ENCODE measurements at regions not wholly inside any gene's neighbourhood (a gene's known extent, or its start where the extent isn't known, plus 50 kb on each side); places are given as distances from the start of the nearest gene placed in this dataset.
A peak's percentile ranks its signal among the peaks of the same experiment; 100 is the strongest.

DNA sequence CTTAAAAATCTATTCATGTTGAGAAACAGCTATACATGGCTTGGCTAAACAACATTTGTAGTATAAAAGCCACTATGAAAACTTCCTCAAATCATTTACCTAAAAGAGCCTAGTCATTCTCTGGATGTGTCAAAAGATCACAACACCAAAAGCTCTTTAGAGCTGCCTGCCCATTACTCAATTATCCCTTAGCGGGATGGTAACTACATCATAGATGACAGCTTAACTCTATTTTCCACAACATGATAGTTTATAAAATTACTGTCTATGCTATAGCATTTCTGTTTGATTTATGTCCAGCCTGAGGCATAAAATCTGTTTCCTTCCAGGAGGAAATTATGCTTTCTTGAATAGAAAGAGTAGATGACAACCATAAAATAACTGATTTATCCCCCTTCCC lies 777.6 kb upstream of the HS3ST5 start:
- no peaks in the 10 kb centered on the region for H3K36me3 Mint-ChIP-seq (ENCODE audit: low read depth)
- no peak for DNase-seq
- H3K27me3 Mint-ChIP-seq (ENCODE audit: low read depth, poor library complexity), result no peaks in the 10 kb centered on the region
- no peak overlapping the region for H3K4me3 Mint-ChIP-seq
- no peaks in the 10 kb centered on the region for H3K4me1 Mint-ChIP-seq
- H3K27ac Mint-ChIP-seq, result no peak overlapping the region
- H3K9me3 Mint-ChIP-seq, result peaks cover 21% of the 10 kb centered on the region
- TF ChIP-seq, protein P1, sequence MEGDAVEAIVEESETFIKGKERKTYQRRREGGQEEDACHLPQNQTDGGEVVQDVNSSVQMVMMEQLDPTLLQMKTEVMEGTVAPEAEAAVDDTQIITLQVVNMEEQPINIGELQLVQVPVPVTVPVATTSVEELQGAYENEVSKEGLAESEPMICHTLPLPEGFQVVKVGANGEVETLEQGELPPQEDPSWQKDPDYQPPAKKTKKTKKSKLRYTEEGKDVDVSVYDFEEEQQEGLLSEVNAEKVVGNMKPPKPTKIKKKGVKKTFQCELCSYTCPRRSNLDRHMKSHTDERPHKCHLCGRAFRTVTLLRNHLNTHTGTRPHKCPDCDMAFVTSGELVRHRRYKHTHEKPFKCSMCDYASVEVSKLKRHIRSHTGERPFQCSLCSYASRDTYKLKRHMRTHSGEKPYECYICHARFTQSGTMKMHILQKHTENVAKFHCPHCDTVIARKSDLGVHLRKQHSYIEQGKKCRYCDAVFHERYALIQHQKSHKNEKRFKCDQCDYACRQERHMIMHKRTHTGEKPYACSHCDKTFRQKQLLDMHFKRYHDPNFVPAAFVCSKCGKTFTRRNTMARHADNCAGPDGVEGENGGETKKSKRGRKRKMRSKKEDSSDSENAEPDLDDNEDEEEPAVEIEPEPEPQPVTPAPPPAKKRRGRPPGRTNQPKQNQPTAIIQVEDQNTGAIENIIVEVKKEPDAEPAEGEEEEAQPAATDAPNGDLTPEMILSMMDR (IDR thresholded peaks at IDR 0.05), result no peak

GRCh38 chr6:115091461-115091860 lies 748.6 kb upstream of the HS3ST5 start:
- peak overlapping the region; percentile 5 for H3K27ac Mint-ChIP-seq
- TF ChIP-seq, protein P1 (IDR thresholded peaks at IDR 0.05), result no peak

GRCh38 chr6:115078555-115078954 lies 735.7 kb upstream of the HS3ST5 start:
- no peak for DNase-seq
- H3K4me1 Mint-ChIP-seq, result peaks cover 8% of the 10 kb centered on the region
- no peak overlapping the region for H3K4me3 Mint-ChIP-seq
- no peaks in the 10 kb centered on the region for H3K36me3 Mint-ChIP-seq (ENCODE audit: low read depth)
- H3K27me3 Mint-ChIP-seq (ENCODE audit: low read depth, poor library complexity), result no peaks in the 10 kb centered on the region
- H3K9me3 Mint-ChIP-seq, result peaks cover 6% of the 10 kb centered on the region
- TF ChIP-seq, protein P1 (IDR thresholded peaks at IDR 0.05), result no peak
- H3K27ac Mint-ChIP-seq, result peak overlapping the region; percentile 15

More at GRCh38 chr6:115091461-115091860, 748.6 kb upstream of the HS3ST5 start:
- no peak for DNase-seq
- Mint-ChIP-seq H3K9me3 (peaks cover 4% of the 10 kb centered on the region), H3K4me1 (no peaks in the 10 kb centered on the region), H3K4me3 (no peak overlapping the region), H3K27me3 (ENCODE audit: low read depth, poor library complexity) (no peaks in the 10 kb centered on the region), H3K36me3 (ENCODE audit: low read depth) (no peaks in the 10 kb centered on the region)

- Mint-ChIP-seq H3K36me3 (ENCODE audit: low read depth) (peaks cover 5% of the 10 kb centered on the region), H3K27ac (no peak overlapping the region), H3K4me3 (no peak overlapping the region), H3K27me3 (ENCODE audit: low read depth, poor library complexity) (no peaks in the 10 kb centered on the region), H3K4me1 (no peaks in the 10 kb centered on the region), H3K9me3 (peaks cover 10% of the 10 kb centered on the region)
- TF ChIP-seq, protein P1 (IDR thresholded peaks at IDR 0.05), result no peak
- no peak for DNase-seq
These were observed 729.1 kb upstream of the HS3ST5 start for GRCh38 chr6:115071962-115072361.

- TF ChIP-seq, protein P1 (IDR thresholded peaks at IDR 0.05), result no peak
These were observed 725.0 kb upstream of the HS3ST5 start for GRCh38 chr6:115067690-115068447.

GRCh38 chr6:115064680-115065079 lies 721.9 kb upstream of the HS3ST5 start:
- no peak for DNase-seq
- Mint-ChIP-seq H3K27me3 (ENCODE audit: low read depth, poor library complexity) (no peaks in the 10 kb centered on the region), H3K27ac (no peak overlapping the region), H3K4me3 (no peak overlapping the region), H3K36me3 (ENCODE audit: low read depth) (no peaks in the 10 kb centered on the region), H3K9me3 (no peaks in the 10 kb centered on the region), H3K4me1 (no peaks in the 10 kb centered on the region)
- TF ChIP-seq, protein P1 (IDR thresholded peaks at IDR 0.05), result no peak

More at GRCh38 chr6:115067690-115068447, 725.0 kb upstream of the HS3ST5 start:
- peaks cover 5% of the 10 kb centered on the region for H3K36me3 Mint-ChIP-seq (ENCODE audit: low read depth)
- no peaks in the 10 kb centered on the region for H3K27me3 Mint-ChIP-seq (ENCODE audit: low read depth, poor library complexity)
- no peak overlapping the region for H3K4me3 Mint-ChIP-seq
- DNase-seq, result no peak
- H3K27ac Mint-ChIP-seq, result peak overlapping the region; percentile 73
- H3K4me1 Mint-ChIP-seq, result no peaks in the 10 kb centered on the region
- peaks cover 10% of the 10 kb centered on the region for H3K9me3 Mint-ChIP-seq
